ENCODE measurements at regions not wholly inside any gene's neighbourhood (a gene's known extent, or its start where the extent isn't known, plus 50 kb on each side); places are given as distances from the start of the nearest gene placed in this dataset.

DNA sequence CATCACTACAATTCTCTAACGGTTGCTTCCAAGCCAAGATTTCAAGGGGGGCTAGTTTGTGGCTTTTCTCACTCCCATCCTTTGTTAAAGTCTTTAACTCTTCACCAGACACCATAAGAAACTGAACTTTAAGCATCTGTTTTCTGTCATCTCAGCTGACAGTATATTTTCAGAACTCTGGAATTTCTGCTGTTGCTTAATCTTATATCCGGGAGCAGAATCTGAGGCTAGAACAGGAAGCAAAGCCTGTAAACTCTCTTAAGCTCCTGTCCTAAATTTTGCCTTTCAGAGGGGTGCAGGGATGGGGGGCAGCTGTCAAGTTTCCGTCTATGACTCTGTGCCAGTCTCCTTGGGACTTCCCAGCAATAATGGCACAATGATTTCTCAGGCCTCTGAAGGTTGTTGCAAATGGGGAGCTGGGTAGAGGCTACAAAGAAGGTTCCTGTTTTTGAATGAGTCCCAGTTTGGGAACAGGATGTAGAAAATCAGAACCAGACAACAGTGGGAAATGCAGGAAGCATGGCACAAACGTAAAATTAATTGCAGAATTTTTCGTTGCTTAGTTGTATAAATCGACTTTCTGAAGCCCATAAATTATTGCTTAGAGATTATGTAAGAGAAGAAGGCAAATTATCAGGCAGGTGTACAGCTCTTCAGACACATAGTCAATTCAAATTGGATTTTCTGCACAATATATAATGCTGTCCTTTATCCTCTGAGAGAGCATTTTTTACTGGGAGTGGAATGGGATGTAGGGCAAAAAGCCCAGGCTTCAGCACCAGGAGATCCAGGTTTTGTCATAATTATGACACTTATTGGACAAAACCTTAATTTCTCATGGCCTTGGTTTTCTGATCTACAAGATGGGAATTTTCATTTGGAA, 430.9 kb downstream of the DMAC1 start:
- TF ChIP-seq, protein P1, sequence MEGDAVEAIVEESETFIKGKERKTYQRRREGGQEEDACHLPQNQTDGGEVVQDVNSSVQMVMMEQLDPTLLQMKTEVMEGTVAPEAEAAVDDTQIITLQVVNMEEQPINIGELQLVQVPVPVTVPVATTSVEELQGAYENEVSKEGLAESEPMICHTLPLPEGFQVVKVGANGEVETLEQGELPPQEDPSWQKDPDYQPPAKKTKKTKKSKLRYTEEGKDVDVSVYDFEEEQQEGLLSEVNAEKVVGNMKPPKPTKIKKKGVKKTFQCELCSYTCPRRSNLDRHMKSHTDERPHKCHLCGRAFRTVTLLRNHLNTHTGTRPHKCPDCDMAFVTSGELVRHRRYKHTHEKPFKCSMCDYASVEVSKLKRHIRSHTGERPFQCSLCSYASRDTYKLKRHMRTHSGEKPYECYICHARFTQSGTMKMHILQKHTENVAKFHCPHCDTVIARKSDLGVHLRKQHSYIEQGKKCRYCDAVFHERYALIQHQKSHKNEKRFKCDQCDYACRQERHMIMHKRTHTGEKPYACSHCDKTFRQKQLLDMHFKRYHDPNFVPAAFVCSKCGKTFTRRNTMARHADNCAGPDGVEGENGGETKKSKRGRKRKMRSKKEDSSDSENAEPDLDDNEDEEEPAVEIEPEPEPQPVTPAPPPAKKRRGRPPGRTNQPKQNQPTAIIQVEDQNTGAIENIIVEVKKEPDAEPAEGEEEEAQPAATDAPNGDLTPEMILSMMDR (IDR thresholded peaks at IDR 0.05; ENCODE audit: low read length), result no peak
- TF ChIP-seq EZH2 (IDR thresholded peaks at IDR 0.05; ENCODE audit: borderline replicate concordance, low read length), result no peak
